Smooth muscle cell (in vitro differentiated cells): ENCODE measurements at regions not wholly inside any gene's neighbourhood (a gene's known extent, or its start where the extent isn't known, plus 50 kb on each side); places are given as distances from the start of the nearest gene placed in this dataset.

ENCODE experiments used
- DNase-seq: peaks from one replicate; lab custom pipeline; 2025; ENCODE audit not compliant: unreplicated experiment; lab: John Stamatoyannopoulos, UW
- H2AFZ ChIP-seq: fragments of 200-600 bp; sonication (generic); 2 replicates; pipeline ENCODE4 v1.6.0; 2016; ENCODE audit warnings: antibody characterized with exemption, low read depth, mild to moderate bottlenecking
- H3F3A ChIP-seq: fragments of 200-600 bp; sonication (generic); 2 replicates; pipeline ENCODE4 v1.6.0; 2017; ENCODE audit warnings: antibody characterized with exemption, low read depth
- H3K27ac ChIP-seq: fragments of 200-600 bp; sonication (generic); 2 replicates; pipeline ENCODE4 v1.5.1; 2016; ENCODE audit warnings: low read depth, mild to moderate bottlenecking
- H3K27me3 ChIP-seq: fragments of 200-600 bp; sonication (generic); 2 replicates; pipeline ENCODE4 v1.6.1; 2016; ENCODE audit warnings: low read depth, mild to moderate bottlenecking
- H3K36me3 ChIP-seq: fragments of 200-600 bp; sonication (generic); 2 replicates; pipeline ENCODE4 v1.5.1; 2016; ENCODE audit warnings: low read depth
- H3K4me1 ChIP-seq: fragments of 200-600 bp; sonication (generic); 2 replicates; pipeline ENCODE4 v1.5.1; 2016; ENCODE audit warnings: low read depth
- H3K4me2 ChIP-seq: fragments of 200-600 bp; sonication (generic); 2 replicates; pipeline ENCODE4 v1.6.0; 2016; ENCODE audit warnings: mild to moderate bottlenecking
- H3K4me3 ChIP-seq: fragments of 200-600 bp; sonication (generic); 2 replicates; pipeline ENCODE4 v1.5.1; 2016; ENCODE audit warnings: mild to moderate bottlenecking
- H3K79me2 ChIP-seq: fragments of 200-600 bp; sonication (generic); 2 replicates; pipeline ENCODE4 v1.6.0; 2016; ENCODE audit warnings: low read depth, mild to moderate bottlenecking
- H3K9ac ChIP-seq: fragments of 200-600 bp; sonication (generic); 2 replicates; pipeline ENCODE4 v1.6.0; 2016; ENCODE audit warnings: low read depth
- H3K9me3 ChIP-seq: fragments of 200-600 bp; sonication (generic); replicated peaks from 2 replicates; pipeline ENCODE4 v1.5.1; 2016; ENCODE audit warnings: low read depth
- H4K20me1 ChIP-seq: fragments of 200-600 bp; sonication (generic); 2 replicates; pipeline ENCODE4 v1.6.0; 2016; ENCODE audit warnings: low read depth
- WGBS: methylation state at CpG from one replicate; pipeline ENCODE4 v1.1.7; 2016; ENCODE audit warnings: low lambda C conversion rate; 5-methylcytosine and 5-hydroxymethylcytosine counted together
- TF ChIP-seq, protein P1 (sequence below): fragments of 200-600 bp; sonication (generic); IDR thresholded peaks from 2 replicates; pipeline ENCODE4 v1.5.1; 2017; ENCODE audit warnings: borderline replicate concordance, mild to moderate bottlenecking, antibody characterized with exemption; ENCODE audit not compliant: insufficient read depth, poor library complexity, severe bottlenecking

- no peaks in the 10 kb centered on the region for H3K9me3 ChIP-seq
- TF ChIP-seq, protein P1, sequence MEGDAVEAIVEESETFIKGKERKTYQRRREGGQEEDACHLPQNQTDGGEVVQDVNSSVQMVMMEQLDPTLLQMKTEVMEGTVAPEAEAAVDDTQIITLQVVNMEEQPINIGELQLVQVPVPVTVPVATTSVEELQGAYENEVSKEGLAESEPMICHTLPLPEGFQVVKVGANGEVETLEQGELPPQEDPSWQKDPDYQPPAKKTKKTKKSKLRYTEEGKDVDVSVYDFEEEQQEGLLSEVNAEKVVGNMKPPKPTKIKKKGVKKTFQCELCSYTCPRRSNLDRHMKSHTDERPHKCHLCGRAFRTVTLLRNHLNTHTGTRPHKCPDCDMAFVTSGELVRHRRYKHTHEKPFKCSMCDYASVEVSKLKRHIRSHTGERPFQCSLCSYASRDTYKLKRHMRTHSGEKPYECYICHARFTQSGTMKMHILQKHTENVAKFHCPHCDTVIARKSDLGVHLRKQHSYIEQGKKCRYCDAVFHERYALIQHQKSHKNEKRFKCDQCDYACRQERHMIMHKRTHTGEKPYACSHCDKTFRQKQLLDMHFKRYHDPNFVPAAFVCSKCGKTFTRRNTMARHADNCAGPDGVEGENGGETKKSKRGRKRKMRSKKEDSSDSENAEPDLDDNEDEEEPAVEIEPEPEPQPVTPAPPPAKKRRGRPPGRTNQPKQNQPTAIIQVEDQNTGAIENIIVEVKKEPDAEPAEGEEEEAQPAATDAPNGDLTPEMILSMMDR: no peak
- 84% methylated on average over 3 of the region's 3 CpGs for WGBS
Observed at GRCh38 chr18:45156946-45157345, 458.3 kb upstream of the SLC14A2 start.

DNA sequence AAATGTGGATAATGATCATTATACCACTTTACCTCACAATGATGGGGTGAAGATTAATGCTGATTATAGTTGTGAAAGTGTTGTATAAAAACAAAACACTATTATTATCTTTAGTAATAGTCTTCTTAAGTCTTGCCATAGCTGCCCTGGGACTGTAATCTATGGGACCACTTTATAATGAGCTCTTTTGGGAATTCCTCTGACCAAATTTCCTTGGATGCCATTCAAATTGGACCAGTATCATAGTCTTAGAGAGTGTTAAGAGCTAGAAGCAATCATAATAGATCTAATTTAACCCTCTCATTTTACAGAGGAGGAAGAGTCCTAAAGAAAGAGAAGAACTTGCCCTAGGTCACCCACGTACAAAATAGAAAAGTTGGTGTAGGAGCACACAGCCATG is 457.7 kb upstream of the SLC14A2 start:
- WGBS: 94% methylated on average over 1 of the region's 1 CpG

More at GRCh38 chr18:45156946-45157345, 458.3 kb upstream of the SLC14A2 start:
- Histone ChIP-seq H3K79me2 (no peaks in the 10 kb centered on the region), H3K27me3 (no peaks in the 10 kb centered on the region), H3F3A (no peaks in the 10 kb centered on the region), H3K27ac (no peak overlapping the region), H3K9ac (no peak overlapping the region), H2AFZ (no peak overlapping the region), H3K4me2 (no peak overlapping the region), H3K4me3 (no peak overlapping the region), H3K4me1 (no peaks in the 10 kb centered on the region), H3K36me3 (no peaks in the 10 kb centered on the region), H4K20me1 (no peaks in the 10 kb centered on the region)
- DNase-seq: no peak

DNA sequence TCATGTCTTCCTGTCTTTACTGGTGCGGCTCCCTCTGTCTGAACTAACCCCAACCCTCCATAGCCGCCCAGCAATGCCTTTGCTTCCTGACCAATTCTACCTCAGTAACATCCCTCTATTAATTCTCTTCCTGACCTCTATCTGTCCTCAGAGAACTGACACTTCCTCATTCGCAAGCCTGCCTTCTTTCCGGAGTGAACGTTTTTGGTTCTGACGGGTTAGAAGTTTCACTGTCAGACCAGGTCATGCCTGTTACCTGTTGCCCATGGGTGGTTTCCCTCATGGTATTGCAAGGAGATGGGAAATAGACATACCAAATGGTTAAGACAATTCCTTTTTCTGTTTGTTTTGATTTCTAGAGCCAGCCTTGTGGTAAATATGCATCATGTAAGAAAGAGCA is 453.4 kb upstream of the SLC14A2 start:
- WGBS: 99% methylated on average over 6 of the region's 6 CpGs
- no peak overlapping the region for H3K27ac ChIP-seq

More for the DNA sequence above, 457.7 kb upstream of the SLC14A2 start:
- H3K4me3 ChIP-seq: no peak overlapping the region
- no peaks in the 10 kb centered on the region for H3K79me2 ChIP-seq
- TF ChIP-seq, protein P1: no peak
- H3K36me3 ChIP-seq: no peaks in the 10 kb centered on the region
- H2AFZ ChIP-seq: no peak overlapping the region
- H3K27me3 ChIP-seq: no peaks in the 10 kb centered on the region
- H3K27ac ChIP-seq: no peak overlapping the region
- H3K4me1 ChIP-seq: no peaks in the 10 kb centered on the region
- no peak overlapping the region for H3K9ac ChIP-seq
- no peaks in the 10 kb centered on the region for H4K20me1 ChIP-seq
- H3F3A ChIP-seq: no peaks in the 10 kb centered on the region
- no peaks in the 10 kb centered on the region for H3K9me3 ChIP-seq
- no peak for DNase-seq
- H3K4me2 ChIP-seq: no peak overlapping the region

DNA sequence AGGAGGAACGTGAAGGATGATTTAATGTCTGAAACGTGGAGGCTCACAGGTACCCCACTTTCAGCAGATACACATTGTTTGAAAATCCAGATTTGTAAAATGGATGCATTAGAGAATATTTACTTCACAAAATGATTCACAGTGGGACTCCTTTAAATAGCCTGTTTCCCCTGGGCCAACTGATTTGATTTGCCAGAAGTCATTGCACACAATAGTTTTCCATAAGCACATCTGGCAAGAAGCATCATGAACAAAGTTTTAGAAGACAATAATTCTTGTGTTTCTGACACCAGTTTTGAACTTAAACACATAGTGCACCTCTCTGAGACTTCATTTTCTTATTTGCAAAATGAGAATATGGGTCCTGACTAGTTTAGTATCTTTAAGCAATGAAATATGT is 451.4 kb upstream of the SLC14A2 start:
- no peak overlapping the region for H3K4me2 ChIP-seq
- H3K79me2 ChIP-seq: no peaks in the 10 kb centered on the region
- H3K36me3 ChIP-seq: no peaks in the 10 kb centered on the region
- no peaks in the 10 kb centered on the region for H3K27me3 ChIP-seq
- no peaks in the 10 kb centered on the region for H3K4me1 ChIP-seq
- WGBS: 58% methylated on average over 2 of the region's 2 CpGs
- H3K27ac ChIP-seq: no peak overlapping the region
- H2AFZ ChIP-seq: no peak overlapping the region
- no peaks in the 10 kb centered on the region for H3K9me3 ChIP-seq
- TF ChIP-seq, protein P1: no peak
- H3K4me3 ChIP-seq: no peak overlapping the region
- no peaks in the 10 kb centered on the region for H4K20me1 ChIP-seq
- H3F3A ChIP-seq: peaks cover 13% of the 10 kb centered on the region
- no peak for DNase-seq
- H3K9ac ChIP-seq: no peak overlapping the region

More for the DNA sequence above, 453.4 kb upstream of the SLC14A2 start:
- Histone ChIP-seq H3K36me3 (no peaks in the 10 kb centered on the region), H3K9me3 (no peaks in the 10 kb centered on the region), H4K20me1 (no peaks in the 10 kb centered on the region), H3K79me2 (no peaks in the 10 kb centered on the region), H3K9ac (no peak overlapping the region), H2AFZ (no peak overlapping the region), H3K4me1 (no peaks in the 10 kb centered on the region), H3K27me3 (no peaks in the 10 kb centered on the region), H3K4me3 (no peak overlapping the region), H3F3A (no peaks in the 10 kb centered on the region), H3K4me2 (no peak overlapping the region)
- no peak for DNase-seq
- TF ChIP-seq, protein P1: no peak
